Calu3 (cell line): ENCODE measurements at regions not wholly inside any gene's neighbourhood (a gene's known extent, or its start where the extent isn't known, plus 50 kb on each side); places are given as distances from the start of the nearest gene placed in this dataset.

Experiments
- BruUV-seq: library from RNA; stranded (reverse); fragments of 400-500 nt; replicated peaks from 2 replicates; lab custom pipeline; 2021; lab: Mats Ljungman, UMichigan
- CTCF ChIA-PET: fragments of 300-600 bp; sonication (Branson Sonifier 250); formaldehyde crosslinking; loops from one replicate; lab custom pipeline; 2022; ENCODE audit warnings: antibody characterized with exemption; lab: Charles Lee
- DNase-seq: peaks from one replicate; pipeline ENCODE4 v3.0.0; 2022
- H3K27ac Mint-ChIP-seq: one replicate; pipeline ENCODE4 v1.8.0; 2022; ENCODE audit warnings: mixed read lengths; ENCODE audit not compliant: unreplicated experiment
- H3K27me3 Mint-ChIP-seq: one replicate; pipeline ENCODE4 v1.8.0; 2022; ENCODE audit warnings: mixed read lengths; ENCODE audit not compliant: unreplicated experiment
- H3K36me3 Mint-ChIP-seq: one replicate; pipeline ENCODE4 v1.8.0; 2022; ENCODE audit warnings: mild to moderate bottlenecking, moderate library complexity, mixed read lengths; ENCODE audit not compliant: insufficient read depth, unreplicated experiment
- H3K4me1 Mint-ChIP-seq: one replicate; pipeline ENCODE4 v1.8.0; 2022; ENCODE audit warnings: mild to moderate bottlenecking, low read depth, mixed read lengths; ENCODE audit not compliant: unreplicated experiment
- H3K4me3 Mint-ChIP-seq: one replicate; pipeline ENCODE4 v1.8.0; 2022; ENCODE audit warnings: mild to moderate bottlenecking, low read depth, moderate library complexity, mixed read lengths; ENCODE audit not compliant: unreplicated experiment
- H3K9me3 Mint-ChIP-seq: one replicate; pipeline ENCODE4 v1.8.0; 2022; ENCODE audit warnings: low read depth, mixed read lengths; ENCODE audit not compliant: unreplicated experiment
- CTCF ChIP-seq: fragments of 200-600 bp; IDR thresholded peaks from one replicate; pipeline ENCODE4 v1.8.0; 2022; ENCODE audit warnings: antibody characterized with exemption; ENCODE audit not compliant: unreplicated experiment
- intact Hi-C: fragments of 100-400 bp; cut with micrococcal nuclease; formaldehyde crosslinking; loops from one replicate; pipeline ENCODE4 v1.10.0; 2022; ENCODE audit not compliant: unreplicated experiment

- no peak for DNase-seq
- Mint-ChIP-seq H3K9me3 (no peaks in the 10 kb centered on the region), H3K36me3 (no peaks in the 10 kb centered on the region), H3K27me3 (peaks cover 46% of the 10 kb centered on the region), H3K27ac (no peak overlapping the region), H3K4me1 (no peaks in the 10 kb centered on the region), H3K4me3 (no peak overlapping the region)
- CTCF ChIA-PET: no interaction called here
- intact Hi-C loops: no loop called here
- no peak for TF ChIP-seq CTCF
- BruUV-seq: no TSS peak
These were observed 463.3 kb downstream of the BUD13 start for GRCh38 chr11:116309446-116309845.

- H3K4me3 Mint-ChIP-seq: no peak overlapping the region
- H3K36me3 Mint-ChIP-seq: no peaks in the 10 kb centered on the region
- no TSS peak for BruUV-seq
- intact Hi-C loops: no loop called here
- TF ChIP-seq CTCF: no peak
- DNase-seq: no peak
- no peak overlapping the region for H3K27ac Mint-ChIP-seq
- no peaks in the 10 kb centered on the region for H3K4me1 Mint-ChIP-seq
- CTCF ChIA-PET: no interaction called here
- H3K27me3 Mint-ChIP-seq: peaks cover 58% of the 10 kb centered on the region
- no peaks in the 10 kb centered on the region for H3K9me3 Mint-ChIP-seq
These were observed 470.0 kb downstream of the BUD13 start for GRCh38 chr11:116302756-116303155.

- H3K4me3 Mint-ChIP-seq: no peak overlapping the region
- DNase-seq: no peak
- no peak for TF ChIP-seq CTCF
- intact Hi-C loops: no loop called here
- H3K27me3 Mint-ChIP-seq: peaks cover 41% of the 10 kb centered on the region
- CTCF ChIA-PET: no interaction called here
- no peaks in the 10 kb centered on the region for H3K36me3 Mint-ChIP-seq
- BruUV-seq: no TSS peak
- no peaks in the 10 kb centered on the region for H3K4me1 Mint-ChIP-seq
- H3K9me3 Mint-ChIP-seq: no peaks in the 10 kb centered on the region
- no peak overlapping the region for H3K27ac Mint-ChIP-seq
These were observed 471.6 kb downstream of the BUD13 start for GRCh38 chr11:116301141-116301540.

- Mint-ChIP-seq H3K4me3 (no peak overlapping the region), H3K27ac (no peak overlapping the region), H3K4me1 (no peaks in the 10 kb centered on the region), H3K27me3 (peaks cover 32% of the 10 kb centered on the region), H3K36me3 (no peaks in the 10 kb centered on the region), H3K9me3 (no peaks in the 10 kb centered on the region)
- CTCF ChIA-PET: no interaction called here
- no peak for DNase-seq
- TF ChIP-seq CTCF: no peak
- intact Hi-C loops: no loop called here
- BruUV-seq: no TSS peak
These were observed 472.6 kb downstream of the BUD13 start for GRCh38 chr11:116300232-116300631.
